Karpas-422 (cell line): ENCODE measurements at regions not wholly inside any gene's neighbourhood (a gene's known extent, or its start where the extent isn't known, plus 50 kb on each side); places are given as distances from the start of the nearest gene placed in this dataset.
"Not testable (repeated sequence)": the region's sequence is repeated elsewhere in the genome, so short reads cannot be mapped to it uniquely, and the experiment has no call there.

Experiments
- DNase-seq: peaks from one replicate; pipeline ENCODE4 v3.0.0-alpha.2; 2015
- H2AFZ ChIP-seq: fragments of 200-600 bp; sonication (generic); 2 replicates; pipeline ENCODE4 v1.6.1; 2014; ENCODE audit warnings: antibody characterized with exemption, low read length, mixed read lengths
- H3K27ac ChIP-seq: fragments of 200-600 bp; sonication (generic); 2 replicates; pipeline ENCODE4 v1.5.1; 2014; ENCODE audit warnings: mild to moderate bottlenecking, low read length, moderate library complexity
- H3K27me3 ChIP-seq: fragments of 200-600 bp; sonication (generic); 2 replicates; pipeline ENCODE4 v1.6.1; 2014; ENCODE audit warnings: low read length, mixed read lengths
- H3K36me3 ChIP-seq: fragments of 200-600 bp; sonication (generic); 2 replicates; pipeline ENCODE4 v1.6.1; 2014; ENCODE audit warnings: low read length, mixed read lengths; ENCODE audit not compliant: insufficient read depth
- H3K4me1 ChIP-seq: fragments of 200-600 bp; sonication (generic); 2 replicates; pipeline ENCODE4 v1.6.1; 2014; ENCODE audit warnings: mild to moderate bottlenecking, low read length, mixed read lengths
- H3K4me2 ChIP-seq: fragments of 200-600 bp; sonication (generic); 2 replicates; pipeline ENCODE4 v1.6.1; 2014; ENCODE audit warnings: low read length, low read depth, mild to moderate bottlenecking; ENCODE audit not compliant: poor library complexity, severe bottlenecking
- H3K4me3 ChIP-seq: fragments of 200-600 bp; sonication (generic); 2 replicates; pipeline ENCODE4 v1.5.1; 2014; ENCODE audit warnings: mild to moderate bottlenecking, antibody characterized with exemption, low read length, mixed read lengths
- H3K79me2 ChIP-seq: fragments of 200-600 bp; sonication (generic); 2 replicates; pipeline ENCODE4 v1.6.1; 2014; ENCODE audit warnings: mild to moderate bottlenecking, low read length, mixed read lengths
- H3K9ac ChIP-seq: fragments of 200-600 bp; sonication (generic); 2 replicates; pipeline ENCODE4 v1.6.0; 2014; ENCODE audit warnings: low read length
- H3K9me2 ChIP-seq: fragments of 200-600 bp; sonication (generic), shearing (Covaris generic); replicated peaks from 2 replicates; pipeline ENCODE4 v1.6.0; 2014; ENCODE audit warnings: mild to moderate bottlenecking, low read length, moderate library complexity; ENCODE audit not compliant: insufficient read depth
- H3K9me3 ChIP-seq: fragments of 300-700, 200-600 bp; sonication (generic); 2 replicates; pipeline ENCODE4 v1.6.1; 2014; ENCODE audit warnings: low read length, mixed read lengths
- H4K20me1 ChIP-seq: fragments of 200-600 bp; sonication (generic); 2 replicates; pipeline ENCODE4 v1.6.1; 2014; ENCODE audit warnings: mild to moderate bottlenecking, antibody characterized with exemption, low read length, low read depth; ENCODE audit not compliant: insufficient read depth

GRCh38 chr1:199254040-199254439 is 615.2 kb downstream of the PTPRC start:
- H3K9ac ChIP-seq, H3K79me2 ChIP-seq, H3K27me3 ChIP-seq, H3K4me3 ChIP-seq, H4K20me1 ChIP-seq, H3K4me2 ChIP-seq, DNase-seq, H3K9me3 ChIP-seq, H3K36me3 ChIP-seq, H3K27ac ChIP-seq, H3K4me1 ChIP-seq, H3K9me2 ChIP-seq, H2AFZ ChIP-seq: not testable (repeated sequence)

- Histone ChIP-seq H3K4me2 (no peak overlapping the region), H4K20me1 (no peaks in the 10 kb centered on the region), H2AFZ (no peak overlapping the region), H3K36me3 (no peaks in the 10 kb centered on the region), H3K27me3 (no peaks in the 10 kb centered on the region), H3K4me1 (no peaks in the 10 kb centered on the region), H3K4me3 (no peak overlapping the region), H3K79me2 (no peaks in the 10 kb centered on the region), H3K9me3 (no peaks in the 10 kb centered on the region), H3K9me2 (no peaks in the 10 kb centered on the region), H3K27ac (no peak overlapping the region), H3K9ac (no peak overlapping the region)
- no peak for DNase-seq
These were observed 622.5 kb downstream of the PTPRC start for GRCh38 chr1:199261328-199261727.

DNA sequence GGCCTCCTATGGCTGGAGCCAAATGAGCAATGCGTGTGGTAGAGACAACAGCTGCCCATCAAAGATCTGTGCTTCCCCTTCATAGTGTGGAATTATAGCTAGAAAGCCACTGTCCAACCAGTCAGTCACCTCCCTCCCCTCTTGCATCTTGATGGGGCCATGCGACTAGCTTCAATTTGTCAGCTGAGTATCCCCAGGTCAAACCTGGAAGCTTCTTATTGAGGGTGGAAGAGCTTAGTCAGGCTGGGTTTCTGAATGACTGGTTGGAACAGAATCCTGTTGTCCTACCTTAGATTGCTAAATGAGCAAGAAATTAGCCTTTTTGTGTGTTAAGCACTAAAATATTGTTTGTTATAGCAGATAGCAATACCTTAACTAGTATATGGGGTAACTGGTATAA is 625.4 kb downstream of the PTPRC start:
- Histone ChIP-seq H3K9ac (no peak overlapping the region), H3K9me2 (no peaks in the 10 kb centered on the region), H3K27me3 (no peaks in the 10 kb centered on the region), H3K4me1 (no peaks in the 10 kb centered on the region), H4K20me1 (no peaks in the 10 kb centered on the region), H3K4me3 (no peak overlapping the region), H3K4me2 (no peak overlapping the region), H3K79me2 (no peaks in the 10 kb centered on the region), H3K9me3 (no peaks in the 10 kb centered on the region), H2AFZ (no peak overlapping the region), H3K36me3 (no peaks in the 10 kb centered on the region), H3K27ac (no peak overlapping the region)
- no peak for DNase-seq

DNA sequence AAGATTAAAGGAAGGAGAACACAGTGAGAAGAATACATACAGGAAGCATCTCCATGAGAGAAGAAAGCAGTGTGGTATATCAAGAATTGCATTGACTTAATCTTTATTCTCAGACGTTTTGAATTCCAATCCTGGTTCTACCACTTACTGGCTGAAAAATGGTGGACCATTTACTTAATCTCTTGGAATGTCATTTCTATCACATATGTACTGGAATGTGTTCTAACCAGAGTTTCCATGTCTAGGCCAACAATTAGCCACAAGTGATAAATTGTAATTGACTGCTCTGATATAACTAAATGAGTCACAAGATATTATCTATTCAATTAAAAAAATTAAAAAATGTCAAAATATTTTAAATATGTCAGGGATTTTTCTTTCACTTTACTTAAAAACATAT is 626.1 kb downstream of the PTPRC start:
- Histone ChIP-seq H3K27ac (no peak overlapping the region), H3K36me3 (no peaks in the 10 kb centered on the region), H3K9ac (no peak overlapping the region), H4K20me1 (no peaks in the 10 kb centered on the region), H3K9me2 (no peaks in the 10 kb centered on the region), H3K4me1 (no peaks in the 10 kb centered on the region), H3K9me3 (no peaks in the 10 kb centered on the region), H3K4me3 (no peak overlapping the region), H3K4me2 (no peak overlapping the region), H2AFZ (no peak overlapping the region), H3K79me2 (no peaks in the 10 kb centered on the region), H3K27me3 (no peaks in the 10 kb centered on the region)
- DNase-seq = no peak

- no peaks in the 10 kb centered on the region for H3K27me3 ChIP-seq
- H3K4me2 ChIP-seq = no peak overlapping the region
- no peak overlapping the region for H2AFZ ChIP-seq
- no peak overlapping the region for H3K4me3 ChIP-seq
- no peaks in the 10 kb centered on the region for H3K79me2 ChIP-seq
- DNase-seq = no peak
- H3K9ac ChIP-seq = no peak overlapping the region
- H3K9me2 ChIP-seq = no peaks in the 10 kb centered on the region
- no peaks in the 10 kb centered on the region for H3K36me3 ChIP-seq
- H3K27ac ChIP-seq = no peak overlapping the region
- H3K9me3 ChIP-seq = no peaks in the 10 kb centered on the region
- no peaks in the 10 kb centered on the region for H4K20me1 ChIP-seq
- no peaks in the 10 kb centered on the region for H3K4me1 ChIP-seq
These were observed 626.5 kb downstream of the PTPRC start for GRCh38 chr1:199265319-199265718.

DNA sequence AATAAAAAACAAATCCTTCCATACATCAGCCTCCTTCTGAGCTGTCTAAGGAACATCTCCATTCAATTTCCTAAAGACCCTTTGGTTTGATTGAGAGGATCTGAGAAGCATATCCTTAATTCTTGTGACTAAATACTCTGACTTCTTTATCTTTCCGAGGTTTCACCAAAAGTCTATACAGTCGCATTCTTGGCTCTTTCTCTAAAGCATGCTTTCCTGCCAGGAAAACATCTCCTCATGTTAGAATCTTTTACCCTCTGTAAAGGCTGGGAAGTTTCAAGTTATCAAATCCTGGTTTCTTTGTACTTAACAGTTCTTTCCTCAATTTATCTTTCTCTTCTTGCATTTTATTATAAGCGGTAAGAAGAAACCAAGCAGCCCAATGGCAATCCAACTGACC is 630.4 kb downstream of the PTPRC start:
- no peaks in the 10 kb centered on the region for H3K36me3 ChIP-seq
- H3K27ac ChIP-seq = no peak overlapping the region
- H3K79me2 ChIP-seq = no peaks in the 10 kb centered on the region
- H3K4me3 ChIP-seq = no peak overlapping the region
- no peaks in the 10 kb centered on the region for H3K9me2 ChIP-seq
- no peak for DNase-seq
- H3K27me3 ChIP-seq = no peaks in the 10 kb centered on the region
- no peak overlapping the region for H3K9ac ChIP-seq
- H2AFZ ChIP-seq = no peak overlapping the region
- no peak overlapping the region for H3K4me2 ChIP-seq
- no peaks in the 10 kb centered on the region for H3K4me1 ChIP-seq
- H4K20me1 ChIP-seq = no peaks in the 10 kb centered on the region
- H3K9me3 ChIP-seq = no peaks in the 10 kb centered on the region

DNA sequence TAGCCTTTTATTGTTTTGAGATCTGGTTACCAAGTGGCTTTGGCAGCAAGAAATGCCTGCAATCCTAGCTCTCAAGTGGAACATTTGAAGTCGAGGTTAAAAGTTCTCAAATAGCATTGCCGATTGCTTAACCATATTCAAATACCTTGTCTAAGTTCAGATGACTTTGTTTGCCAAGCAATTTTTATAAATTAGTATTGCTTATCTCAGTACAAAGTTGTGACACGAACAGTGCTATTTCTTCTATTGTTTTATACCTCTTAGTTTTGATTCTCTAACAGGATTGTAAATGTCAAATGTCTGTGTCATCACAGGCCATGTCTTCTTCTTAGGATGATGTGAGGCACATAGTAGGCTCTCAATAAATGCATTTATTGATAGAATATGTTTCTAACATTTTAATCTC is 633.3 kb downstream of the PTPRC start:
- H3K4me2 ChIP-seq = no peak overlapping the region
- no peaks in the 10 kb centered on the region for H3K4me1 ChIP-seq
- H3K27me3 ChIP-seq = no peaks in the 10 kb centered on the region
- no peaks in the 10 kb centered on the region for H3K9me2 ChIP-seq
- H3K4me3 ChIP-seq = no peak overlapping the region
- H2AFZ ChIP-seq = no peak overlapping the region
- no peak overlapping the region for H3K27ac ChIP-seq
- no peaks in the 10 kb centered on the region for H3K36me3 ChIP-seq
- no peaks in the 10 kb centered on the region for H4K20me1 ChIP-seq
- H3K9ac ChIP-seq = no peak overlapping the region
- H3K9me3 ChIP-seq = no peaks in the 10 kb centered on the region
- no peak for DNase-seq
- H3K79me2 ChIP-seq = no peaks in the 10 kb centered on the region

GRCh38 chr1:199272628-199273086 is 633.8 kb downstream of the PTPRC start:
- Histone ChIP-seq H3K9ac (no peak overlapping the region), H3K79me2 (no peaks in the 10 kb centered on the region), H4K20me1 (no peaks in the 10 kb centered on the region), H3K4me2 (no peak overlapping the region), H3K4me3 (no peak overlapping the region), H3K36me3 (no peaks in the 10 kb centered on the region), H3K27me3 (no peaks in the 10 kb centered on the region), H2AFZ (no peak overlapping the region), H3K27ac (no peak overlapping the region), H3K4me1 (no peaks in the 10 kb centered on the region), H3K9me2 (no peaks in the 10 kb centered on the region), H3K9me3 (no peaks in the 10 kb centered on the region)
- no peak for DNase-seq

DNA sequence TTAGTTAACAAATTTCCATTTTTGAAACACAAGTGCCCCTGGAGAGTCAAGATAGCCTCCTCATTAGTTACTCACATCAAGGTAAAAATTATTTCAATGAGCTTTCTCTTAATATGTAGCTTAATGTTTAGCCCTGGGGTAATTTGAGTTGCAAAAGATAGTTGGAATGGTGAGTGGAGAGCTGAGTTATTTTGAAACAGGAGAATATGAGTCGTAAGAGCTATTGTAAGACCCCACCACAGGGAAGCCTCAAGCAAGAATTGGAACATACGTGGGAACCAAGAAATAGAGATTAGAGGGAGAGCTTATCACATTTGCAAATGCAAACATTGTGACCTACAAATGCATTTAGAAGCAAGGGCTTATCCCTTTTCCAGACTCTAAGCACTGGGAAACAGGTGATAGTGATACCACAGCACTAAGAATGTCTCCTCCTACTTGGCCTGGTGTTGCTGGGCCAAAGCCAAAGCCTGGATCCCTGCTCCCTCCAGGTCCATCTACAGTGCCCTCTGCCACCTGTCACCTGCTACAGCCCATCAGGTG is 635.1 kb downstream of the PTPRC start:
- no peaks in the 10 kb centered on the region for H3K9me2 ChIP-seq
- no peak for DNase-seq

More for the DNA sequence above, 635.1 kb downstream of the PTPRC start:
- no peaks in the 10 kb centered on the region for H3K9me3 ChIP-seq
- no peaks in the 10 kb centered on the region for H3K79me2 ChIP-seq
- H3K9ac ChIP-seq = no peak overlapping the region
- no peaks in the 10 kb centered on the region for H3K4me1 ChIP-seq
- no peak overlapping the region for H3K4me2 ChIP-seq
- H3K27ac ChIP-seq = no peak overlapping the region
- H3K4me3 ChIP-seq = no peak overlapping the region
- H3K27me3 ChIP-seq = no peaks in the 10 kb centered on the region
- no peak overlapping the region for H2AFZ ChIP-seq
- H4K20me1 ChIP-seq = no peaks in the 10 kb centered on the region
- no peaks in the 10 kb centered on the region for H3K36me3 ChIP-seq
